ENCODE measurements at regions not wholly inside any gene's neighbourhood (a gene's known extent, or its start where the extent isn't known, plus 50 kb on each side); places are given as distances from the start of the nearest gene placed in this dataset.

DNA sequence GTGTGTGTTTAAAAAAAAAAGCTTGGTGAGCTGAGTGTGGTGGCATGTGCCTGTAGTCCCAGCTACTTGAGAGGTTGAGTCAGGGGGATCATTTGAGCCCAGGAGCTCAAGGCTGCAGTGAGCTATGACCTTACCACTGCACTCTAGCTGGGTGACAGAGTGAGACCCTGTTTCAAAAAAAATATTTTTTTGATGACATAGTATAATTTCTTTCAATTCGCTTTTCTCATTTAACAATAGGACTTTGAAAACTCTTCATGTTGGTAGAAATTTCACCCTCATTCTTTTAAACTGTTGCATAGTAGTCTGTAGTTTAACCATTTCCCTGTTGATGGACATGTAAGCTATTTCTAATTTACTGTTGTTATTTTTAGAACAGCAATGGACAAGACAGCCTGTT, 55.7 kb upstream of the EXOC6 start:
- DNase-seq, result no peak

Measured in hematopoietic multipotent progenitor cell treated with erythropoietin and hydrocortisone succinate and interleukin-3 and kit ligand, for 4 days (in vitro differentiated cells).